ENCODE measurements at regions not wholly inside any gene's neighbourhood (a gene's known extent, or its start where the extent isn't known, plus 50 kb on each side); places are given as distances from the start of the nearest gene placed in this dataset.

GRCh38 chr13:59404331-59404730 lies 759.4 kb downstream of the DIAPH3 start:
- no peak for TF ChIP-seq CTCF (IDR thresholded peaks at IDR 0.05)
- TF ChIP-seq POLR2A (IDR thresholded peaks at IDR 0.05): no peak
- TF ChIP-seq EP300 (IDR thresholded peaks at IDR 0.05): no peak

All from tibial nerve (tissue), 4 donors.